ENCODE measurements at regions not wholly inside any gene's neighbourhood (a gene's known extent, or its start where the extent isn't known, plus 50 kb on each side); places are given as distances from the start of the nearest gene placed in this dataset.

- H3K27me3 ChIP-seq (ENCODE audit: insufficient read depth, low read length, poor library complexity) = no peaks in the 10 kb centered on the region
- peaks cover 24% of the 10 kb centered on the region; the same call in 1 of the 2 replicates for H3K36me3 ChIP-seq (ENCODE audit: insufficient read depth, low read length)
- H3K4me3 ChIP-seq (ENCODE audit: low read depth in 1 of 2, low read length in 2 of 2) = no peak overlapping the region
- DNase-seq (no peak), ATAC-seq (ENCODE audit: insufficient read depth, low read depth) (no peak)
- no peaks in the 10 kb centered on the region for H3K4me1 ChIP-seq (ENCODE audit: insufficient read depth, low read length)
- no peak overlapping the region for H3K27ac ChIP-seq (ENCODE audit: low read length)
- peaks cover 10% of the 10 kb centered on the region for H4K20me1 ChIP-seq (ENCODE audit: insufficient read depth, low read length)
- no peaks in the 10 kb centered on the region for H3K9me3 ChIP-seq (ENCODE audit: insufficient read depth, low read length, severe bottlenecking)
- TF ChIP-seq CTCF (IDR thresholded peaks at IDR 0.05; ENCODE audit: borderline replicate concordance, extremely low read depth, low read length, poor library complexity, severe bottlenecking) (no peak), EZH2 (IDR thresholded peaks at IDR 0.05; ENCODE audit: borderline replicate concordance, low read depth, low read length, severe bottlenecking) (no peak)
- H3K9ac ChIP-seq (ENCODE audit: low read depth, low read length) = no peak overlapping the region
- peaks cover 12% of the 10 kb centered on the region; the same call in 1 of the 2 replicates for H3K79me2 ChIP-seq (ENCODE audit: insufficient read depth, low read length)
- no peak overlapping the region for H2AFZ ChIP-seq (ENCODE audit: low read depth, low read length)
- no peak overlapping the region for H3K4me2 ChIP-seq (ENCODE audit: insufficient read depth, low read length)
Observed at GRCh38 chr18:46360866-46361265, 256.7 kb downstream of the HAUS1 start.

- Histone ChIP-seq H3K9me3 (ENCODE audit: insufficient read depth, low read length, severe bottlenecking) (no peaks in the 10 kb centered on the region), H2AFZ (ENCODE audit: low read depth, low read length) (no peak overlapping the region), H3K4me2 (ENCODE audit: insufficient read depth, low read length) (no peak overlapping the region), H3K4me1 (ENCODE audit: insufficient read depth, low read length) (no peaks in the 10 kb centered on the region), H3K27ac (ENCODE audit: low read length) (no peak overlapping the region), H4K20me1 (ENCODE audit: insufficient read depth, low read length) (peaks cover 9% of the 10 kb centered on the region; the same call in 1 of the 2 replicates), H3K9ac (ENCODE audit: low read depth, low read length) (no peak overlapping the region), H3K79me2 (ENCODE audit: insufficient read depth, low read length) (peaks cover 6% of the 10 kb centered on the region; the same call in 1 of the 2 replicates), H3K27me3 (ENCODE audit: insufficient read depth, low read length, poor library complexity) (no peaks in the 10 kb centered on the region), H3K4me3 (ENCODE audit: low read depth in 1 of 2, low read length in 2 of 2) (no peak overlapping the region), H3K36me3 (ENCODE audit: insufficient read depth, low read length) (peaks cover 19% of the 10 kb centered on the region; the same call in 1 of the 2 replicates)
- DNase-seq (no peak), ATAC-seq (ENCODE audit: insufficient read depth, low read depth) (no peak)
- TF ChIP-seq CTCF (IDR thresholded peaks at IDR 0.05; ENCODE audit: borderline replicate concordance, extremely low read depth, low read length, poor library complexity, severe bottlenecking) (no peak), EZH2 (IDR thresholded peaks at IDR 0.05; ENCODE audit: borderline replicate concordance, low read depth, low read length, severe bottlenecking) (no peak)
Observed at GRCh38 chr18:46362533-46362932, 258.3 kb downstream of the HAUS1 start.

GRCh38 chr18:46364048-46364447, 259.9 kb downstream of the HAUS1 start:
- DNase-seq = no peak
- no peak overlapping the region for H3K9ac ChIP-seq (ENCODE audit: low read depth, low read length)
- TF ChIP-seq CTCF (IDR thresholded peaks at IDR 0.05; ENCODE audit: borderline replicate concordance, extremely low read depth, low read length, poor library complexity, severe bottlenecking) = no peak
- TF ChIP-seq EZH2 (IDR thresholded peaks at IDR 0.05; ENCODE audit: borderline replicate concordance, low read depth, low read length, severe bottlenecking) = no peak

More at GRCh38 chr18:46364048-46364447, 259.9 kb downstream of the HAUS1 start:
- H3K4me3 ChIP-seq (ENCODE audit: low read depth in 1 of 2, low read length in 2 of 2) = no peak overlapping the region
- ATAC-seq (ENCODE audit: insufficient read depth, low read depth) = no peak
- H3K9me3 ChIP-seq (ENCODE audit: insufficient read depth, low read length, severe bottlenecking) = no peaks in the 10 kb centered on the region
- no peaks in the 10 kb centered on the region for H3K4me1 ChIP-seq (ENCODE audit: insufficient read depth, low read length)
- H4K20me1 ChIP-seq (ENCODE audit: insufficient read depth, low read length) = peaks cover 6% of the 10 kb centered on the region
- H3K79me2 ChIP-seq (ENCODE audit: insufficient read depth, low read length) = peaks cover 6% of the 10 kb centered on the region; the same call in 1 of the 2 replicates
- no peaks in the 10 kb centered on the region for H3K27me3 ChIP-seq (ENCODE audit: insufficient read depth, low read length, poor library complexity)
- no peak overlapping the region for H3K4me2 ChIP-seq (ENCODE audit: insufficient read depth, low read length)
- H2AFZ ChIP-seq (ENCODE audit: low read depth, low read length) = no peak overlapping the region
- H3K27ac ChIP-seq (ENCODE audit: low read length) = no peak overlapping the region
- peaks cover 5% of the 10 kb centered on the region; the same call in 1 of the 2 replicates for H3K36me3 ChIP-seq (ENCODE audit: insufficient read depth, low read length)

Data from DND-41 (cell line).